CD4-positive, alpha-beta T cell treated with Interferon alpha-2 for 1 hour (primary cell): ENCODE measurements at regions not wholly inside any gene's neighbourhood (a gene's known extent, or its start where the extent isn't known, plus 50 kb on each side); places are given as distances from the start of the nearest gene placed in this dataset.

Experiments used
- DNase-seq, 2 donors: peaks; one replicate each; pipeline ENCODE4 v3.0.0-alpha.2; 2020 to 2022

- DNase-seq: no peak
Measured at GRCh38 chr5:40413743-40414142, 266.0 kb upstream of the PTGER4 start.

DNA sequence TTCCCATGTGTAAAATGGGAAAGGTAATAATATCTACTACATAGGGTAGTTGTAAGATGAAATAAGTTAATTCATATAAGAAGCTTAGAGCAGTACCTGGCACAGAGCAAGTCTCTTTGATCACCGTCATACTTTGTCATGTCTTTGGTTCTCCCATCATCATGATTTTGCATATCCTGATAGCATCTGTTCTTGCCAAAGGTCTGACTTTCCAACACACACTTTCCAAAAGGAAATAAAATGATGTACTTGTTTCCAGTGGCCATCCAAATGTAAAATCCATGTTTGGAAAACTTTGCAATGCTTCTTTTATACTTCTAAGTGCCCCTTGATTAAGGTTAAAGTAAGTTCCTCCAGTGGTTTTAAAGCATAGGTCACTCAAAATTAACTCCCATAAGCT, 266.9 kb upstream of the PTGER4 start:
- DNase-seq: no peak

DNA sequence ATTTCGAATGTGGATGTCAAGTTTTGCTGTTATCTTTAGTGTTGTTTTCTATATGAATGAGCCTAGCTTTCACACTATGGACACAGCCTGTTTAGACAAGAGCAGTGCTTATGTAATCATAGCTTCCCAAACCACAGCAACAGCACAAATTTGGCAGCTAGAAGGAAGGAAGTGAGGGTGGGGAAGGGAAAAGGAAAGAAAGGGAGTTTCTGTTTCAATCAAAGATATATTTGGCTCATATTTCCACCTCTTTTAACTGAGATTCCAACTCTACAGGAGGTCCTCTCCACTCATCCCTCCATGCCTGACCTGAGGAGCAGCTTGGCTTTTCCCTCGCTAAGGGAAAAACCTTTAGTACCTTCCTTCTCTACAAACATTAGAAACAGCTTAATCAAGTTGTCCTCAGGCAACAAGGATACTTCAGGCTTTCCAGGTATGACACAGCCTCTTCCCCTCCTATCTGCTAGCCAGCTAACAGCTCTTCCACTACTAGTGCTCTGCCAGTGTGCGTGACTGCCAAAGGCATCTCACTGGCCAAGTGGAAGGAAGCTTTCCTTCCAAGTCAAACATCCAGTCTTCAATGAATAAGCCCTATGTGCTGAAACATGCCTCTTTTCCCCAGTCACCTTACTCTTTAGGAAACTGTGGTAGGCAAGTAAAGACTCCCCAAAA, 268.6 kb upstream of the PTGER4 start:
- no peak for DNase-seq

- peak; percentile 90 to 94 for DNase-seq
Measured at GRCh38 chr5:40410231-40410861, 269.4 kb upstream of the PTGER4 start.

DNA sequence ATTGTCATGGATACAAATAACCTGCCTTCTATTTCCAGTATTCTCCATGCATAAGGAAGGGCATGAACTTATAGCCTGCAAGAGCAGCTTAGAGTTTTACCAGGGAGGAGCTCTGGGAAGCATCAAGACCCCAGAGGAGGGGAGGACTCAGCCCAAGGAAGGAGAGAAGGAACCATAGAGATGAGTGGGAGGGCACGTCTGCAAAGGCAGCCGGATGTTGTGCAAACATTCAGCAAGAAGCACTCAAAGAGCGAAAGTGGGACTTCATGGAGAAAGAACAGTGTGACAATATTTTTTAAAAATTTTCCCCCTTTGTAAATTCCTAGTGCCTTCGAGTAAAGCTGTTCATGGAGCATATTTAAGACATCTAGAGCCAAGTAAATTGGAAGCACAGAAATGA, 270.1 kb upstream of the PTGER4 start:
- DNase-seq: peak; percentile 53 to 63

DNA sequence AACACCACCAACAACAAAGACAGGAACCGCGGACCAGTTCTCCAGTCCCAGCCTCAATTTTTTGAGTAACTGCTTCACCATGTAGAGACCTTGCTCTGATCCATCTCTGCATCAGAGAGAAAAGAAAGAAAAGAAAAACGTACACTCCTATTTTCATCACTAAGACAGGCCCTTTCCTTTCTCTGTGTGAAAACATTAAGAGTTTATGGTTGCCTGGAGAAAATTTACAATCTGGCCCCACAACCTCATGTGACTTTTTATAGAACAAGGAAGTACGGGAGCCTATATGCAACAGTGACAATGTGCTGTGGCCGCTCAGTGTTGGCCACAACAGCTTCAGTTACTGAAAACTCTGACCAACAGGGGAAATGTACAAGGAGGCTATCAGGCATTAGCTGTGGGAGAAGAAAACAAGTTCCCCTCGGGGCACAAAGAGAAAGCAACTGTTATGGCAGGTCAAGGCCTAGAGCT, 272.9 kb upstream of the PTGER4 start:
- peak; percentile 45 to 61 for DNase-seq

DNA sequence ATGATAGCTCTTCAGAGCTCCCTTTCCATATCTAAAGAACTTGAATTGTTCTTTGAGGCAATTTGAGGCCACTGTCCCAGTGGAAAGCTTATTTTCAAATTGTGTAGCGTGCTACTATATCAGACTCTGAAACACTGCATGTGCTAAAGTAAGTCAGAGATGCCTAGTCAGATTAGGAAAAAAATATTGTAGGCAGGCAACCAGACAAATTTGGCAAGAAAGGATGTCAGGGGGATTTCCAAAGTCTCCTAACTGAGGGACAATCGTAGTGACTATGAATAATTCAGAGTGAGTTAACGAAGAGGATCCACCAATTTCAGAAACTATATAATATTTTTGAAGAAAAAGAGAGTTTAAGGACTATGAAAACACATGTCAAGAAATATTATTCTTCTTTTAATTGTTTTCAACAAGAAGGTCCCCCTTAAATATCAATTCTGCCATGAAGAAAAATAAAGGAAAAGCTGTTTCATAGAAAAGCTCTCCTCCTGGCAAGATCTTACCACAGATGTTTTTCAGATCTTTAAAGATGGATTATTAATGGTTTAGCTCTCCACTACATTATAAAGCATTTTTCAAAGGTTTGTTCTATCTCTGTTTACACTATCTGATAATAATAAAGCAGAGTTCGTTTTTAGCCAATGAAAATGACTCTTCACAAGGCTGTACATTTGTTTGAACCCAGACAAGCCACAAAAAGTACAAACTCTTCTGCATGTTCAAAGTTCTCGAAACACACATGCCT, 273.5 kb upstream of the PTGER4 start:
- peak; percentile 28 to 77 for DNase-seq

GRCh38 chr5:40405230-40405629, 274.5 kb upstream of the PTGER4 start:
- DNase-seq: no peak

DNA sequence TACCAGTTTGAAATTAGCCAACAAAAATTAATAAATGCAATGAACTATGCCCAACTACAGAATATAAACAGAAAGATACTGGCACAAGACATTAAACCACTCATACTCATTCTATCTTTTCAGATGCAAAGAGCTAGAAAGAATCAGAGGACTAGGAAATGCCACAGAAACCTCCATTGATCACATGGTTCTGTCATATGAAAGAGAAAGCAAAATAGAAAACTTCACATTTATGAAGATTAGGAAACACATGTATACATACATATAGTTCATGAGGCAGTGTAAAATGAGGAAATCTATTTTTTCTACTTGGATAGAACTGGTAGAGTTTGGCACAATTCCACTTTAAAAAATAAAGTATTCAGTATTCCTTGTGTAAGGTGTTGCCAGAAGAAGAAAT, 275.1 kb upstream of the PTGER4 start:
- peak in 1 of 2 donors; percentile 67 for DNase-seq

- DNase-seq: no peak
Measured at GRCh38 chr5:40402007-40402364, 277.7 kb upstream of the PTGER4 start.

- no peak for DNase-seq
Measured at GRCh38 chr5:40401284-40402006, 278.3 kb upstream of the PTGER4 start.

DNA sequence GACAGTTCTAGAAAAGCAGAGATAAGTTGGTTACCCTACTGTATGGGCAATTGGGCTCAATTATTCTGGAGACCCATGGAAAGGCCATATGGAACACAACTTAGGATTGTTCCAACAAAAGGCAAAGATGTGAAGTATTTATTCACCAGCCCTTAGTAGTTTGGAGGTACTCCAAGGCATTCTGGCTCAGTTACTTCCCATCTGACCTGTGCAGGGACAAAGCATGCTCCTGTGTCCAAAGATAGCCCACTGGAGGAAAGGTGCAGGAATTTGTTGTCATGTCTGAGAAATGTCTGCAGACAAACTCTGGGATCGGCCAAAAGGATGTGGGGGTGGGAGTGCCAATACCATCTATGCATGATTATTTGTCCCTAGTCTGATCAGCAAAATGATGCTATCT, 279.5 kb upstream of the PTGER4 start:
- no peak for DNase-seq

DNA sequence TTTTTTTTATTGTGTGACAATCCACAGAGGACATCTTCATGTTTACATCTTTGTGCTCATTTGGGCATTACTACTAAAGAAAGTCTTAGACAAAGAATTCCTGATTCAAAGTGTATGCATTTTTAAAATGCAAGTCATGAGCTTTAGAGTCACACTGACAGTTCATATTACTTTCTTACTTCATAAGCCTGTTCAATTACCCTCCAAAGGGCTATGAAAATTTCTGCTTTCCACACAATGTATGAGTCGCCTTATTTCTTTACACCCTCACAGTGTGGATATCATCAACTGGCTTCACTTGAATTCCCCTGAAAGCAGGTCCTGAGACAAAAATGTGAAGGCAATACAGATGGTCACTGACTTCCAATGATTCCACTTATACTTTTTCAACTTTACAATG, 280.4 kb upstream of the PTGER4 start:
- no peak for DNase-seq

GRCh38 chr5:40397976-40398375, 281.7 kb upstream of the PTGER4 start:
- DNase-seq: no peak

DNA sequence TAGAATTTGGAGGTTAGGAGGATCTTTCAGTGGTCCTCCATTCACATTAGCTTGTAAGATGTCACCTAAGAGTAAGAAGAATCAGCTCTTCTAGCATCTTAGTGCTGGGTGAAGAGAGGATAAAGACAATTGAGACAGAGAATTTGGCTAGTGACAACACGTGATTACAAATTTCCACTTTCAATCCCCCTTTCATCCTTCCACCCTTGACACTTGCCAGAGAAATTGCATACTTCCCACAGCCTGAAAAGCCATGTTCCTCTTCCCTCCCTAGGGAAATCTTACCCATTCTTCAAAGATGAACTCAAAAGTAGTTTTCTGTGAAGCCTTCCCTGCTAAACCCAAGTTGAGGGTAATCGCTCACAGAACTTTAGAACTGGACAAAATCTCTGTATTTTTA, 282.6 kb upstream of the PTGER4 start:
- no peak for DNase-seq

- no peak for DNase-seq
Measured at GRCh38 chr5:40396317-40396716, 283.4 kb upstream of the PTGER4 start.

GRCh38 chr5:40395251-40395650, 284.5 kb upstream of the PTGER4 start:
- no peak for DNase-seq

DNA sequence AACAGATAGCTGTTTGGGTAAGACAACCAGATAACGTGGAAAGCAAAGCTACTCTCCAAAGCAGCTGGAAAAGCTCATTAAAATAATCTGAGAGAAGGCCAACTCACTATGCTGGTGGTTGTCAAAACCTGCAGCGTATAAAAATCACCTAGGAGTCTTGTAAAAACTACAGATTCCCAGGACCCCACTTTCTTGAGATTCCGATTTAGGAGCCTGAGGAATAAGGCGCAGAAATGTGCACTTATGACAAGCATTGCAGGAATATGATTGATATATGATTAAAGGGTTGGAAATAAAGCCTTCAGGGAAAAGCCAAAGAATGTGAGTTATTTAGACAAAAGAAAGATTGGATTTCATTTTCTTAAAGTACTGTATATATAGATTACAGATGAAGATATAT, 285.0 kb upstream of the PTGER4 start:
- DNase-seq: no peak

GRCh38 chr5:40391642-40392041, 288.1 kb upstream of the PTGER4 start:
- no peak for DNase-seq

- peak in 1 of 2 donors; percentile 63 for DNase-seq
Measured at GRCh38 chr5:40390281-40391149, 289.2 kb upstream of the PTGER4 start.

DNA sequence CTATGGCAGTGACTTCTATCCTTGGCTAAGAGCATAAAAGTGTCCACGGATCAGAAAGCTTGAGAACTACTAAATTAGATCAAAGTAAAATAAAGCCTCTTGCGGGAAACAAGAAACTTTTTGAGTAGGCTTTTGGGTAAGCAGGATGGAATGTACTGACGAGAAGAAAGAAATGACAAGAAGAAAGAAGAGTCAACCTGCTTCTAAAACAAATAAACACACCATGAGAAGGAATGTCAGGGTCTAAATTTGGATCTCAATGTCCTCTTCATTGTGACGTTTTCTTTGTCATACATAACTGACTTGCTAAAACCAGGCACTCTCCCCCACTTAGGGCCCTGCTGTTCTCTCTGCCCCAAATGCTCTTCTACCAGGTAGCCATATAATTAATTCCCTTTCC, 290.1 kb upstream of the PTGER4 start:
- DNase-seq: no peak

DNA sequence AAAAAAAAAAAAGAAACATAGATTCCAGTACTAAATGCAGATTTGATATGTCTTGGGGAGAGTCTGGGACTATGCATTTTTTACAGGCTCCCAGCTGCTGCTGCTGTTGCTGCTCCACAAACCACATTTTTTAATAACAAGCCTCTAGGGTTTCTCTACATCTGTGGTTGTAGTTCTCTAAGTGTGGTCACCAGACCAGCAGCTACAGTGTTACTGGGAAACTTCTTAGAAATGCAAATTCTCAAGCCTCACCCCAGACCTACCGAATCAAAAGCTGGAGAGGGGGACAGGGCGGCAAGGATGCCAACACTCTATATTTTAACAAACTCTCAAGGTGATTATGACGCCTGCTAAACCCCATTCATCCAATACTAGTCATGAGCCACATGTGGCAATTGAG, 293.4 kb upstream of the PTGER4 start:
- peak; percentile 52 to 68 for DNase-seq
